ENCODE measurements at regions not wholly inside any gene's neighbourhood (a gene's known extent, or its start where the extent isn't known, plus 50 kb on each side); places are given as distances from the start of the nearest gene placed in this dataset.

DNA sequence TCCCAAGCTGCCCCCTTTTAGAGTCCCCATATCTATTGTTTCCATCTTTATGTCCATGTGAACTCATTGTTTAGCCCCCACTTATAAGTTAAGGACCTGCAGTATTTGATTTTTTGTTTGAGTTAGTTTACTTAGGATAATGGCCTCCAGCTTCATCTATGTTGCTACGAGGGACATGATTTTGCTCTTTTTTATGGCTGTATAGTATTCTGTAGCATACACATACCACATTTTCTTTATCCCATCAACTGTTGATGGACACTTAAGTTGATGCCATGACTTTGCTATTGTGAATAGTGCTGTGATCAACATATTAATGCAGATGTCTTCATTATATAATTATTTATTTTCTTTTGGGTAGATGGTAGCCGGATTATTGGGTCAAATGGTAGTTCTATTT is 576.9 kb downstream of the ANKRD7 start:
- DNase-seq (ENCODE audit: low read depth, low spot score): no peak
- no peak overlapping the region for H3K4me3 ChIP-seq
- H3K9me3 ChIP-seq (ENCODE audit: low read depth, low read length): no peaks in the 10 kb centered on the region
- no peaks in the 10 kb centered on the region for H3K36me3 ChIP-seq (ENCODE audit: insufficient read depth, low read length)
- no peak for TF ChIP-seq FOXP2 (optimal IDR thresholded peaks at IDR 0.05; ENCODE audit: control extremely low read depth, extremely low read length, insufficient read depth)
- no peak for TF ChIP-seq POLR2AphosphoS5 (IDR thresholded peaks at IDR 0.05; ENCODE audit: borderline replicate concordance, low read depth, low read length)
- no peak for TF ChIP-seq EZH2 (IDR thresholded peaks at IDR 0.05)
- H3K9ac ChIP-seq (ENCODE audit: insufficient read length): no peak overlapping the region
- H3K27ac ChIP-seq: no peak overlapping the region

DNA sequence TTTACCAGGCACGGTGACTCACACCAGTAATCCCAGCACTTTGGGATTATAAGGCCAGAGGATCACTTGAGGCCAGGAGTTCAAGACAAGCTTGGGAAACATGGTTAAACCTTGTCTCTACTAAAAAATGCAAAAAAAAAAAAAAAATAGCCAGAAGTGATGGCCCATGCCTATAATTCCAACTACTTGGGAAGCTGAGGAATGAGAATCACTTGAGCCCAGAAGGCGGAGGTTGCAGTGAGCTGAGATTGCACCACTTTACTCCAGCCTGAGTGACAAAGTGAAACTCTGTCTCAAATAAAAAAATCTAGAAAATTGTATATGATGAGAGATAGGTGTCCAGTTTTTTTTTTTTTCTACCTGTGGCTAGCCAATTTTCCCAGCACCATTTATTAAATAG is 578.2 kb downstream of the ANKRD7 start:
- TF ChIP-seq EZH2 (IDR thresholded peaks at IDR 0.05) (no peak), FOXP2 (optimal IDR thresholded peaks at IDR 0.05; ENCODE audit: control extremely low read depth, extremely low read length, insufficient read depth) (no peak)
- H3K27ac ChIP-seq: no peak overlapping the region
- no peak for DNase-seq (ENCODE audit: low read depth, low spot score)
- H3K4me3 ChIP-seq: no peak overlapping the region
- no peak overlapping the region for H3K9ac ChIP-seq (ENCODE audit: insufficient read length)
- H3K9me3 ChIP-seq (ENCODE audit: low read depth, low read length): no peaks in the 10 kb centered on the region
- no peaks in the 10 kb centered on the region for H3K36me3 ChIP-seq (ENCODE audit: insufficient read depth, low read length)

DNA sequence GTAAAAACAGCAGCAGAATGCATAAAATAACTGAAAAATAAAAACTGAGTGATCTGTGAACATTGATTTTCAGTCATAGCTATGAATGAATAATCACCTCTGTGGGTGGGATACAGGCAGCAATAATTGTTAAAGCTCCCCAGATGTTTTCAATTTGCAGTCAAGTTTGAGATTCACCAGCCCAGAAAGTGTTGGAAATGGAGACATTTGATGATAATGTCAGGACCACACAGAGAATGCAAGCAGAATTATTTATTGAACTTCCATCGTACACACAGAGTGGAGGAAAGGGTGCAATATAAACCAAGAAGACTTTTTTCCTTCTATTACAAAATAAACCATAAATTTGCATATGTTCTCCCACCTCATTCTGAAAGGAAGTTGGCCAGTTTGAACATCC is 601.7 kb downstream of the ANKRD7 start:
- DNase-seq (ENCODE audit: low read depth, low spot score): peak; percentile 63
- Histone ChIP-seq H3K36me3 (ENCODE audit: insufficient read depth, low read length) (no peaks in the 10 kb centered on the region), H3K9me3 (ENCODE audit: low read depth, low read length) (no peaks in the 10 kb centered on the region), H3K27ac (peak overlapping the region; percentile 63), H3K9ac (ENCODE audit: insufficient read length) (no peak overlapping the region), H3K4me3 (peak overlapping the region; percentile 14)
- TF ChIP-seq EZH2 (IDR thresholded peaks at IDR 0.05): no peak
- TF ChIP-seq POLR2AphosphoS5 (IDR thresholded peaks at IDR 0.05; ENCODE audit: borderline replicate concordance, low read depth, low read length): no peak
- no peak for TF ChIP-seq FOXP2 (optimal IDR thresholded peaks at IDR 0.05; ENCODE audit: control extremely low read depth, extremely low read length, insufficient read depth)

DNA sequence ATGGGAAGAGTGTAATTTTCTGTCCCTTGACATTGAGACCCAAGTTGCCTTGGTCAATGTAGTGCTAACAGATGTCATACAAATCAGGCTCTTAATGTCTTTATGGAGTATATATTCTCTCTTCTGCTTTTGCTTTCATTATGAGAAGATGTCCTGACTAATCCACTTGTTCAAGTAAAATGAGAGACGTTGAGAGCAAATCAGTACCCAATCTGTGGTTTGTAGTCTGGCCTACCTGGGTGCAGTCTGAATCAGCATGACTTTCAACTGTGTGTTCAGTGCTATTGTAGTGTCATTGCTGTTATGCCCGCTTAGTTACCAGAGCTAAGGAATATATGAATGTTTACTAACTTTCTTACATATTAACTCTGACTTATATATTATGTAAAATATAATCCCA is 612.4 kb downstream of the ANKRD7 start:
- no peak for TF ChIP-seq EZH2 (IDR thresholded peaks at IDR 0.05)
- TF ChIP-seq POLR2AphosphoS5 (IDR thresholded peaks at IDR 0.05; ENCODE audit: borderline replicate concordance, low read depth, low read length): no peak
- TF ChIP-seq FOXP2 (optimal IDR thresholded peaks at IDR 0.05; ENCODE audit: control extremely low read depth, extremely low read length, insufficient read depth): no peak
- DNase-seq (ENCODE audit: low read depth, low spot score): no peak
- Histone ChIP-seq H3K36me3 (ENCODE audit: insufficient read depth, low read length) (no peaks in the 10 kb centered on the region), H3K9me3 (ENCODE audit: low read depth, low read length) (peaks cover 3% of the 10 kb centered on the region; the same call in 1 of the 2 replicates), H3K27ac (no peak overlapping the region), H3K9ac (ENCODE audit: insufficient read length) (no peak overlapping the region), H3K4me3 (no peak overlapping the region)

DNA sequence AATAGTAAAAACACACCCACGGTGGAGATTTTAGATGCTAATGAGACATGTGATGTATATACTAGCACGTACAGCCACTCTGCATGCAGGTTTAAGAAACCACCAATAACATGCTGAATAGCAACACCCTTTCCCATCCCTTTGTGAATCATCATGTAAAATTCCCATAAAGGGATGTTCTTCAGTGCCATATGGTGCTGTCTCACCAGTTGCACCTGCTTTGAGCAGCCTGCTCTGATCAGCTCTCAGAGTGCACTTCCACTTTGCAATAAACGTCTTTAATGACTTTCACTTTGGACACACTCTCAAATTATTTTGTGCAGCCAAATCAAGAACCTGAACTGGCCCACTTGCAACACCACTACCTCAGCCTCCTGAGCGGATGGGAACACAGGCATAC is 615.0 kb downstream of the ANKRD7 start:
- Histone ChIP-seq H3K9me3 (ENCODE audit: low read depth, low read length) (no peaks in the 10 kb centered on the region), H3K9ac (ENCODE audit: insufficient read length) (no peak overlapping the region), H3K27ac (no peak overlapping the region), H3K36me3 (ENCODE audit: insufficient read depth, low read length) (no peaks in the 10 kb centered on the region), H3K4me3 (no peak overlapping the region)
- TF ChIP-seq EZH2 (IDR thresholded peaks at IDR 0.05) (no peak), POLR2AphosphoS5 (IDR thresholded peaks at IDR 0.05; ENCODE audit: borderline replicate concordance, low read depth, low read length) (no peak), FOXP2 (optimal IDR thresholded peaks at IDR 0.05; ENCODE audit: control extremely low read depth, extremely low read length, insufficient read depth) (no peak)
- DNase-seq (ENCODE audit: low read depth, low spot score): no peak

DNA sequence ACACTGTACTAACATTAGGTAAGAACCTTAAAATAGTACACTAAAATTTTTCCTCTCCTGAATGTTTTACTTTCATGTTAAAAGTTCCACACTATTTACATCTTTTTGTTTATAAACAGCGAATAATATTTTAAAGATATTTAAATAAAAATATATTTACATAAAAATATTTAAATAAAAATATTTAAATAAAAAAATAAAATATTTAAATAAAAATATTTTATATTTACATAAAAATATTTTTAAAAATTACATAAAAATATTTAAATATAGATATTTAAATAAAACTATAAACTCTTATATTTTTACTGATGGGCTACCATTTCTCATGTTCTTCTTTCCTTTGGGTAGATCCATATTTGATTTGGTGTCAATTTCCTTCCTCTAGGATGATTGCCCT is 619.0 kb downstream of the ANKRD7 start:
- Histone ChIP-seq H3K9me3 (ENCODE audit: low read depth, low read length) (no peaks in the 10 kb centered on the region), H3K36me3 (ENCODE audit: insufficient read depth, low read length) (no peaks in the 10 kb centered on the region), H3K9ac (ENCODE audit: insufficient read length) (no peak overlapping the region), H3K27ac (no peak overlapping the region), H3K4me3 (no peak overlapping the region)
- no peak for TF ChIP-seq POLR2AphosphoS5 (IDR thresholded peaks at IDR 0.05; ENCODE audit: borderline replicate concordance, low read depth, low read length)
- no peak for TF ChIP-seq EZH2 (IDR thresholded peaks at IDR 0.05)
- no peak for TF ChIP-seq FOXP2 (optimal IDR thresholded peaks at IDR 0.05; ENCODE audit: control extremely low read depth, extremely low read length, insufficient read depth)
- no peak for DNase-seq (ENCODE audit: low read depth, low spot score)

DNA sequence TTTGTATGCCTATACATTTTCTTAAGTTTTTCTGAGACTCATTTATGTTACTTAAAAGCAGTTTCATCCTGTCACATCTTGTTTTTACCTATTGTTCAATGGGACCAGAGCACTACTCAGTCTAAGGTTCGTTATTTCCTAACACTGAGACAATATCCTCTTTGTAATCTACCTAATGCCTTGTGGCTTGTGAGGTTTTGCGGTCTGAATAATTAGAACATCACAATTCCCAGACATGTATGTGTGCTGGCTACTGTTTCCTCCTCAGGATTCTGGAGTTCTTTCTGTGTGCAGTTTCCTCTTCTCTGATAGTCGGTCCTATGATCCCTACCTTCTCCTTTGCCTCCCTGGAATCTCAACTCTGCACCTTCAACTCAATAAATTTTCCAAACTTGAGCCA is 620.2 kb downstream of the ANKRD7 start:
- no peaks in the 10 kb centered on the region for H3K9me3 ChIP-seq (ENCODE audit: low read depth, low read length)
- DNase-seq (ENCODE audit: low read depth, low spot score): no peak
- no peaks in the 10 kb centered on the region for H3K36me3 ChIP-seq (ENCODE audit: insufficient read depth, low read length)
- H3K27ac ChIP-seq: no peak overlapping the region
- TF ChIP-seq POLR2AphosphoS5 (IDR thresholded peaks at IDR 0.05; ENCODE audit: borderline replicate concordance, low read depth, low read length) (no peak), EZH2 (IDR thresholded peaks at IDR 0.05) (no peak), FOXP2 (optimal IDR thresholded peaks at IDR 0.05; ENCODE audit: control extremely low read depth, extremely low read length, insufficient read depth) (no peak)
- no peak overlapping the region for H3K9ac ChIP-seq (ENCODE audit: insufficient read length)
- no peak overlapping the region for H3K4me3 ChIP-seq

DNA sequence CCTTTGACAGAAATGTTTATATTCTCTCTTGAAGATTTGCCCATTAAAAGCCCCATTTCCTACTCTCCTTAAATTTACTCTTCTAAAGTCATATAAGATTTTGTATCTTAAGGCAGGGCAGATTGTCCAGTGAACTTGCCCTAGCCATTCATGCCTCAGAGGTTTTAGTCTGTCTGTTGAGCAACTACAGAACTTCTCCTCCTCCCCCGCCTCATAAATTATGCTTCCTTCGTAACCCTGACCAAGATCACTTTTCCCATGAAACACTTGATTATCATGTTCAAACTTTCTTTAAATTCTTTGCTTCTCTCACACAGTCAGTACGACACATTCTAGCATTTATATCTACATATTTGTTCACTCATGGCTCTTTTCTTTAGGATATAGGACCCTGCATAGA is 621.3 kb downstream of the ANKRD7 start:
- H3K9ac ChIP-seq (ENCODE audit: insufficient read length): no peak overlapping the region
- no peak for TF ChIP-seq FOXP2 (optimal IDR thresholded peaks at IDR 0.05; ENCODE audit: control extremely low read depth, extremely low read length, insufficient read depth)
- no peak for TF ChIP-seq EZH2 (IDR thresholded peaks at IDR 0.05)
- TF ChIP-seq POLR2AphosphoS5 (IDR thresholded peaks at IDR 0.05; ENCODE audit: borderline replicate concordance, low read depth, low read length): no peak
- no peaks in the 10 kb centered on the region for H3K36me3 ChIP-seq (ENCODE audit: insufficient read depth, low read length)

DNA sequence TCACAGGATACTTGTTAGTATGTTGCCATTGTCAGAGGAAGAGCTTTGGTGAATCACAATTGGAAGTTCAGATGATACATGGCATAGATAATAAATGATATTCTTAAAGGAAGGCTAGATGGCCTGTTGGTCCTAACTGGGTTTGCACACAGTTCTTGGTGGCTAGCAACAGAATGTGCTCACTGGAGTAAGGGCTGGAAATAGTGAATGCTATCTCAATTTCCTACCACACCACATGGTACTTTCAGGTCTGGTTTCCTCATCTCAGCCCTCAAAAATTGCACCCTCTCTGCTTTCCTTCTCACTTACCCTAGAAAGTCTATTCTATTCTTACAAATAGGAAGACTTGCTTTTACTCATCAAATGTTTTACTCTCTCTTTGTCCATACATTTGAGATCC is 622.5 kb downstream of the ANKRD7 start:
- TF ChIP-seq POLR2AphosphoS5 (IDR thresholded peaks at IDR 0.05; ENCODE audit: borderline replicate concordance, low read depth, low read length): no peak
- TF ChIP-seq FOXP2 (optimal IDR thresholded peaks at IDR 0.05; ENCODE audit: control extremely low read depth, extremely low read length, insufficient read depth): no peak
- TF ChIP-seq EZH2 (IDR thresholded peaks at IDR 0.05): no peak
- Histone ChIP-seq H3K27ac (no peak overlapping the region), H3K9me3 (ENCODE audit: low read depth, low read length) (no peaks in the 10 kb centered on the region), H3K9ac (ENCODE audit: insufficient read length) (no peak overlapping the region), H3K36me3 (ENCODE audit: insufficient read depth, low read length) (no peaks in the 10 kb centered on the region), H3K4me3 (no peak overlapping the region)
- DNase-seq (ENCODE audit: low read depth, low spot score): no peak

More for the DNA sequence above, 621.3 kb downstream of the ANKRD7 start:
- Histone ChIP-seq H3K27ac (no peak overlapping the region), H3K4me3 (no peak overlapping the region), H3K9me3 (ENCODE audit: low read depth, low read length) (no peaks in the 10 kb centered on the region)
- DNase-seq (ENCODE audit: low read depth, low spot score): no peak
